ENCODE measurements at regions not wholly inside any gene's neighbourhood (a gene's known extent, or its start where the extent isn't known, plus 50 kb on each side); places are given as distances from the start of the nearest gene placed in this dataset.

- Histone ChIP-seq H2AFZ (ENCODE audit: low read depth, low read length, poor library complexity, severe bottlenecking) (no peak overlapping the region), H3K27ac (ENCODE audit: low read depth, low read length) (no peak overlapping the region), H3K4me1 (ENCODE audit: control insufficient read depth in 1 of 2, insufficient read depth in 2 of 2, low read length in 2 of 2) (no peaks in the 10 kb centered on the region), H3K27me3 (ENCODE audit: insufficient read depth, low read length) (no peaks in the 10 kb centered on the region), H3K4me2 (ENCODE audit: low read length) (no peak overlapping the region), H3K4me3 (replicated peaks in 1 of 2; ENCODE audit: low read depth in 1 of 2, low read length in 2 of 2) (no peak overlapping the region), H4K20me1 (ENCODE audit: insufficient read depth) (no peaks in the 10 kb centered on the region), H3K9me2 (ENCODE audit: insufficient read depth) (no peaks in the 10 kb centered on the region), H3K9me3 (ENCODE audit: control insufficient read depth in 1 of 2, insufficient read depth in 1 of 2, low read depth in 1 of 2, low read length in 2 of 2) (peaks cover 4 to 8% of the 10 kb centered on the region in 2 experiments; a peak in 1 of 4 replicates), H3K79me2 (ENCODE audit: insufficient read depth, low read length) (no peaks in the 10 kb centered on the region), H3K9ac (ENCODE audit: low read length) (no peak overlapping the region), H3K36me3 (ENCODE audit: control insufficient read depth in 1 of 2, insufficient read depth in 2 of 2, low read length in 2 of 2) (no peaks in the 10 kb centered on the region)
- DNase-seq (ENCODE audit: low read depth, low spot score) = no peak
- ATAC-seq = no peak
- POLR2A ChIA-PET = no interaction called here
- intact Hi-C loops (cut with micrococcal nuclease) = no loop called here
- no TSS peak for BruUV-seq (replicated peaks)
- RAD21 ChIA-PET (ENCODE audit: low non-redundant PET in 1 of 2, low total read pairs in 2 of 2, uncharacterized antibody in 2 of 2, unreplicated experiment in 2 of 2) = no interaction called here
- TF ChIP-seq SRF (IDR thresholded peaks at IDR 0.05; ENCODE audit: low read depth) = no peak
- no peak for TF ChIP-seq ZFX (IDR thresholded peaks at IDR 0.05)
- TF ChIP-seq CTCF (IDR thresholded peaks at IDR 0.05 in 2 of 3, conservative IDR thresholded peaks at IDR 0.05 in 1 of 3; ENCODE audit: borderline replicate concordance in 1 of 3, insufficient read depth in 1 of 3, low read depth in 2 of 3, low read length in 2 of 3) = no peak
- no peak for TF ChIP-seq ATF3 (IDR thresholded peaks at IDR 0.05)
- TF ChIP-seq POLR2AphosphoS5 (IDR thresholded peaks at IDR 0.05; ENCODE audit: low read depth, low read length) = no peak
- no peak for TF ChIP-seq SP1 (IDR thresholded peaks at IDR 0.05; ENCODE audit: low read depth)
- TF ChIP-seq, protein P1, sequence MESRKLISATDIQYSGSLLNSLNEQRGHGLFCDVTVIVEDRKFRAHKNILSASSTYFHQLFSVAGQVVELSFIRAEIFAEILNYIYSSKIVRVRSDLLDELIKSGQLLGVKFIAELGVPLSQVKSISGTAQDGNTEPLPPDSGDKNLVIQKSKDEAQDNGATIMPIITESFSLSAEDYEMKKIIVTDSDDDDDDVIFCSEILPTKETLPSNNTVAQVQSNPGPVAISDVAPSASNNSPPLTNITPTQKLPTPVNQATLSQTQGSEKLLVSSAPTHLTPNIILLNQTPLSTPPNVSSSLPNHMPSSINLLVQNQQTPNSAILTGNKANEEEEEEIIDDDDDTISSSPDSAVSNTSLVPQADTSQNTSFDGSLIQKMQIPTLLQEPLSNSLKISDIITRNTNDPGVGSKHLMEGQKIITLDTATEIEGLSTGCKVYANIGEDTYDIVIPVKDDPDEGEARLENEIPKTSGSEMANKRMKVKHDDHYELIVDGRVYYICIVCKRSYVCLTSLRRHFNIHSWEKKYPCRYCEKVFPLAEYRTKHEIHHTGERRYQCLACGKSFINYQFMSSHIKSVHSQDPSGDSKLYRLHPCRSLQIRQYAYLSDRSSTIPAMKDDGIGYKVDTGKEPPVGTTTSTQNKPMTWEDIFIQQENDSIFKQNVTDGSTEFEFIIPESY (IDR thresholded peaks at IDR 0.05; ENCODE audit: extremely low read depth, insufficient replicate concordance, low read length) = no peak
- TF ChIP-seq YY1 (IDR thresholded peaks at IDR 0.05; ENCODE audit: extremely low read depth, insufficient replicate concordance, low read depth, low read length) = no peak
- no peak for TF ChIP-seq CEBPB (IDR thresholded peaks at IDR 0.05; ENCODE audit: low read depth)
- CTCF ChIA-PET = no interaction called here
Measured at GRCh38 chr2:172673056-172673683, 62.5 kb upstream of the RAPGEF4 start.

All from HCT116 (cell line).